Vagina (tissue), 2 donors: ENCODE measurements at regions not wholly inside any gene's neighbourhood (a gene's known extent, or its start where the extent isn't known, plus 50 kb on each side); places are given as distances from the start of the nearest gene placed in this dataset.

Experiments used
- DNase-seq, 2 donors: peaks; one replicate each; pipeline ENCODE4 v3.0.0-alpha.2; 2017; ENCODE audit errors: extremely low spot score in 2 of 2
- H3K27ac ChIP-seq: fragments of 200-600 bp; sonication (generic); one replicate; pipeline ENCODE4 v1.5.1; 2019
- H3K27me3 ChIP-seq: fragments of 200-600 bp; sonication (generic); one replicate; pipeline ENCODE4 v1.5.1; 2019
- H3K36me3 ChIP-seq, 2 donors: fragments of 200-600 bp; sonication (generic); one replicate each; pipeline ENCODE4 v1.5.1; 2017 to 2019
- H3K4me1 ChIP-seq: fragments of 200-600 bp; sonication (generic); one replicate; pipeline ENCODE4 v1.5.1; 2019
- H3K4me3 ChIP-seq, 2 donors: fragments of 200-600 bp; sonication (generic); 1 replicate in 1 of 2; 2 replicates in 1 of 2; pipeline ENCODE4 v1.5.1; 2016 to 2019
- H3K9me3 ChIP-seq: fragments of 200-600 bp; sonication (generic); one replicate; pipeline ENCODE4 v1.5.1; 2019
- POLR2A ChIP-seq, 2 donors: fragments of 450-650 bp; IDR thresholded peaks; one replicate each; pipeline ENCODE4 v1.6.1; 2017; ENCODE audit warnings: antibody characterized with exemption in 2 of 2, mild to moderate bottlenecking in 2 of 2, moderate library complexity in 2 of 2
- POLR2AphosphoS5 ChIP-seq, 2 donors: sonication (generic); formaldehyde crosslinking; IDR thresholded peaks; one replicate each; pipeline ENCODE4 v1.9.0; 2017; ENCODE audit warnings: antibody characterized with exemption in 2 of 2, mild to moderate bottlenecking in 2 of 2, low read depth in 1 of 2; ENCODE audit not compliant: insufficient read depth in 1 of 2
- intact Hi-C: fragments of 100-400 bp; cut with DNase I; formaldehyde crosslinking; loops from one replicate; pipeline ENCODE4 v1.15.1; 2023
- TF ChIP-seq, protein P1 (sequence below), 3 experiments: fragments of 450-650 bp in 2 of 3; fragments of 200-600 bp in 1 of 3; sonication (generic) in 1 of 3; IDR thresholded peaks; one replicate each; pipeline ENCODE4 v1.5.1; 2017 to 2019; ENCODE audit warnings: antibody characterized with exemption in 3 of 3, mild to moderate bottlenecking in 2 of 3, moderate library complexity in 2 of 3

- TF ChIP-seq, protein P1, sequence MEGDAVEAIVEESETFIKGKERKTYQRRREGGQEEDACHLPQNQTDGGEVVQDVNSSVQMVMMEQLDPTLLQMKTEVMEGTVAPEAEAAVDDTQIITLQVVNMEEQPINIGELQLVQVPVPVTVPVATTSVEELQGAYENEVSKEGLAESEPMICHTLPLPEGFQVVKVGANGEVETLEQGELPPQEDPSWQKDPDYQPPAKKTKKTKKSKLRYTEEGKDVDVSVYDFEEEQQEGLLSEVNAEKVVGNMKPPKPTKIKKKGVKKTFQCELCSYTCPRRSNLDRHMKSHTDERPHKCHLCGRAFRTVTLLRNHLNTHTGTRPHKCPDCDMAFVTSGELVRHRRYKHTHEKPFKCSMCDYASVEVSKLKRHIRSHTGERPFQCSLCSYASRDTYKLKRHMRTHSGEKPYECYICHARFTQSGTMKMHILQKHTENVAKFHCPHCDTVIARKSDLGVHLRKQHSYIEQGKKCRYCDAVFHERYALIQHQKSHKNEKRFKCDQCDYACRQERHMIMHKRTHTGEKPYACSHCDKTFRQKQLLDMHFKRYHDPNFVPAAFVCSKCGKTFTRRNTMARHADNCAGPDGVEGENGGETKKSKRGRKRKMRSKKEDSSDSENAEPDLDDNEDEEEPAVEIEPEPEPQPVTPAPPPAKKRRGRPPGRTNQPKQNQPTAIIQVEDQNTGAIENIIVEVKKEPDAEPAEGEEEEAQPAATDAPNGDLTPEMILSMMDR (IDR thresholded peaks at IDR 0.05), result no peak
- TF ChIP-seq POLR2AphosphoS5 (IDR thresholded peaks at IDR 0.05; ENCODE audit: insufficient read depth in 1 of 2, low read depth in 1 of 2) (no peak), POLR2A (IDR thresholded peaks at IDR 0.05) (no peak)
- Histone ChIP-seq H3K27ac (no peak overlapping the region), H3K4me3 (no peak overlapping the region), H3K4me1 (no peaks in the 10 kb centered on the region), H3K36me3 (no peaks in the 10 kb centered on the region), H3K9me3 (no peaks in the 10 kb centered on the region), H3K27me3 (no peaks in the 10 kb centered on the region)
- peak in 1 of 2 donors; percentile 71 for DNase-seq
- intact Hi-C loops, result no loop called here
Observed at GRCh38 chr22:47628477-47629272, 866.2 kb downstream of the TBC1D22A start.

DNA sequence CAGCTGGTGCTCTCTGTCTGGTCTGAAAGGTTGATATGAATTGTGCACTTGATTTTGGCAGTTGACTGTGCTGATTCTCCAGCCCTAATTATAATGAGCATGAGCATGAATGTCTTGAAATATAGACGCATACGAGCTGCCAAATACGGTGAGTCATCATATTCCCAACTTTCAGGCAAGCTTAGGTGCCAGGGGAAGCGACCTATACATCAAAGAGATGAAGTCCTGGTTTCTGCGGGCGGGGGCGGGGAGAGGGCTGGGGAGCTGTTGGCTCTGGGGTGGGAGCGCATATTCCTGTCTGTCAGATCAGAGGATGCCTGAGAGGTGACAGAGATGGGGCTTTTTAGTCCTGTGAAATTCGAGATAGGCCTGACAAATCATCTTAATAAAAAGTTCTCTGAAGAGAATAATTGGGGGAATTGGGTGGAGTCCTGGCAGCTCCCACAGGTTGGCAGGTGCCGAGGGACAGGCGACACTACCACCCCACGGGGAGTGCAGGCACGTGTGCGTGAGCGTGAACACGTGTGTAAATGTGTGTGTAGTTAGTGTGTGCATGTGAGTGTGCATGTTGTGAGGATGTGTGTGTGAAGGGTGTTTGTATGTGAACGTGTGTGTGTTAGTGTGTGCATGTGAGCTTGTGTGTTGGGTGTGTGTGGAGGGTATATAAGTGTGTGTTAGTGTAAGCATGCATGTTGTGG lies 865.3 kb downstream of the TBC1D22A start:
- intact Hi-C loops, result no loop called here
- no peaks in the 10 kb centered on the region for H3K27me3 ChIP-seq
- no peak for TF ChIP-seq POLR2A (IDR thresholded peaks at IDR 0.05)
- TF ChIP-seq, protein P1 (IDR thresholded peaks at IDR 0.05), result no peak
- no peak for TF ChIP-seq POLR2AphosphoS5 (IDR thresholded peaks at IDR 0.05; ENCODE audit: insufficient read depth in 1 of 2, low read depth in 1 of 2)
- H3K36me3 ChIP-seq, result no peaks in the 10 kb centered on the region
- no peaks in the 10 kb centered on the region for H3K4me1 ChIP-seq
- DNase-seq, result peak in 1 of 2 donors; percentile 64
- H3K27ac ChIP-seq, result no peak overlapping the region
- H3K9me3 ChIP-seq, result no peaks in the 10 kb centered on the region
- H3K4me3 ChIP-seq, result no peak overlapping the region

DNA sequence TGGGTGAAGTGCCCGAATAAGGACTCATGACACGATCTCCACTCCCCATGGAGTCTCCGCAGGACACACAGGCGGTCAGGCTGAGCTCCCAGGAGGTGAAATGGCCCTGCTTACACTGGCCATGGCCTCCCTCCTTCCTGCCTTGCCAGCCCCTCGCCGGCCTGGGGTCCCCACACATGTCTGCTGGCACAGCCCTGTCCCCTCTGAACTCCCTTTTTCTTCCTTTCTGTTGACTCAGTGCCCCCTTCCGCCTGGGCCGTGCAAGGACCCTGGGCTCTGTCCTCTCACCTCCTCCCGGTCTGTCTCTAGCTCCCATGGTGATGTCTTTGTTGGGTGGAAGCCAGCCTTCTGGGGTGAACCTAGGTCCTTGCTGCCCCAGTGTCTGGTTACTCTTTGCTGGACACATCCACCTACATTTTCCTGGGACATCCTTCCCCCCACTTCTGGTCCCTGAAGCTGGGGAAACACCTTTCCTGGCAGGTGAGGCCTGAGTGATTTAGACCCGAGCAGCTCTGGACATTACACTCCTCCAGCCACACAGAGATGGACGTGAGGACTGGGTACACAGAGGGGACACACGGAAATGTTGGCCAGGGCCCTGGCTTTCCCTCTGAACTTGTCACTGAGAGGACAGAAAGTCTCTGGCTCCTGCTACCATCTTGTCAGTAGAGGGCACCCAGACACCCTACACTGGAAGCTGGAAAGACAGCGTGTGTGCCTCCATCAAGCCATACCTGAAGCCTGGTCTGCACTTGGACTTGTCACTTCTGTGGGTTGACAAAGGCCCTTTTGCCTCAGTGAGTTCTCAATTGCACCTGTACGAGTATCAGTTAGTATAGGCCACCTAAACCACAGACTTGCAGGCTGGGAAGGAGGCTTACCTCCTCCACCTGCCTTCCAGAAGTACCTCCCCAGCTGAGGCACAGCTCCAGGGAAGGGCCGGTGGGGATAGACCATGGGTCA lies 864.3 kb downstream of the TBC1D22A start:
- Histone ChIP-seq H3K4me1 (no peaks in the 10 kb centered on the region), H3K4me3 (no peak overlapping the region), H3K27me3 (no peaks in the 10 kb centered on the region), H3K36me3 (no peaks in the 10 kb centered on the region), H3K27ac (no peak overlapping the region), H3K9me3 (no peaks in the 10 kb centered on the region)
- TF ChIP-seq, protein P1 (IDR thresholded peaks at IDR 0.05), result no peak
- TF ChIP-seq POLR2A (IDR thresholded peaks at IDR 0.05), result no peak
- TF ChIP-seq POLR2AphosphoS5 (IDR thresholded peaks at IDR 0.05; ENCODE audit: insufficient read depth in 1 of 2, low read depth in 1 of 2), result no peak
- peak; percentile 70 to 81 for DNase-seq
- intact Hi-C loops, result no loop called here

DNA sequence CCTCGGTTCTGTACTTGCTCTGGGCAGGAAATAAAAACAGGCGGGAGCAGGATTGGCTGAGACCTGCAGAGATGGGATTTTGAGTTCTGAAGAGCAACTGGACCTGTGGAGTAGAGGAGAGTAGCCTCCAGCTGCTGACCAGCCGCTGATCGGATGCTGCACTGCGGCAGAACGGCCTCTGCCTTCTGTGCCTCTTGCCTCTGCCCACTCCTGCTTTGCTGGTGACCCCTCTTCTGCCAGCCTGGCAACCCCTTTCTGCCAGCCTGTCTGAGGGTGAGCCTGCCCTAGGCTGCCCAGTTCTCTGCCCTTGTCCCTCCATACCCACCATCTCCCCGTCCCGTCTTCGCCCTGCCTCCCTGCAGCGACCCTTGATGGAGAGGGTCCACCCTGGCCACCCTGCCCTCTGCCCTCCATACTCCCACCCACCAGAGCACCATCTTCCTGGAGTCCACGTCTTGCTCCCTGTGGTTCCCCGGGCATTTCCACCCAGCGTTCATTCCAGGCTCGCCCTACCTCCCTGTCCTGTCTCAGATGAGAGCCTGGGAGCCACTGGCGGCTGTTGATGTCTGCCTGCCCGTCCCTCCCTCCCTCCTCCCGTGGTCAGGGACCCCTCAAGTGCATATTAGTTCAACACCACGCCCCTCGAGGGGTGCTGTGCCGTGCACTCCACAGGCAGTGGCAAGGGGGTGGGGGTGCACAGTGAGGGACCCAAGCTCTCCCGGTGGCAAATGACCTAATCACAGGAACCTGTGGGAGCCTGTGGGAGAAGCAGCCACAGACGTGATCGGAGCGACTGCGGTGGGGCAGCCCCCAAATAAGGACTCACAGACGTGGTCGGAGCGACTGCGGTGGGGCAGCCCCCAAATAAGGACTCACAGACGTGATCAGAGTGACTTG lies 863.3 kb downstream of the TBC1D22A start:
- Histone ChIP-seq H3K27ac (no peak overlapping the region), H3K4me3 (no peak overlapping the region), H3K36me3 (no peaks in the 10 kb centered on the region), H3K9me3 (no peaks in the 10 kb centered on the region), H3K4me1 (no peaks in the 10 kb centered on the region), H3K27me3 (no peaks in the 10 kb centered on the region)
- intact Hi-C loops, result no loop called here
- TF ChIP-seq, protein P1 (IDR thresholded peaks at IDR 0.05), result no peak
- TF ChIP-seq POLR2A (IDR thresholded peaks at IDR 0.05), result no peak
- no peak for TF ChIP-seq POLR2AphosphoS5 (IDR thresholded peaks at IDR 0.05; ENCODE audit: insufficient read depth in 1 of 2, low read depth in 1 of 2)
- DNase-seq, result peak; percentile 49 to 95
